OCI-LY7 (cell line): ENCODE measurements at regions not wholly inside any gene's neighbourhood (a gene's known extent, or its start where the extent isn't known, plus 50 kb on each side); places are given as distances from the start of the nearest gene placed in this dataset.

Experiments
- BruUV-seq: library from RNA; stranded (reverse); fragments of 400-500 nt; replicated peaks from 2 replicates; lab custom pipeline; 2021; lab: Mats Ljungman, UMichigan
- CTCF ChIA-PET: fragments of 300-600 bp; sonication (Branson Sonifier 250); formaldehyde crosslinking; loops from one replicate; lab custom pipeline; 2022; ENCODE audit warnings: antibody characterized with exemption; ENCODE audit not compliant: unreplicated experiment; lab: Charles Lee
- POLR2A ChIA-PET: fragments of 300-600 bp; sonication (Branson Sonifier 250); formaldehyde crosslinking; loops from one replicate; lab custom pipeline; 2022; ENCODE audit warnings: antibody characterized with exemption; lab: Charles Lee
- DNase-seq: peaks from one replicate; pipeline ENCODE4 v3.0.0-alpha.2; 2015; ENCODE audit warnings: low spot score
- H2AFZ ChIP-seq: fragments of 200-600 bp; sonication (generic), shearing (Covaris generic); 2 replicates; pipeline ENCODE4 v1.6.1; 2014; ENCODE audit warnings: mild to moderate bottlenecking, antibody characterized with exemption, low read length, moderate library complexity
- H3K27ac ChIP-seq: fragments of 200-600 bp; sonication (generic); 2 replicates; pipeline ENCODE4 v1.5.1; 2014; ENCODE audit warnings: mixed run types, low read depth, mild to moderate bottlenecking, moderate library complexity, low read length, inconsistent platforms; ENCODE audit not compliant: poor library complexity, severe bottlenecking
- H3K36me3 ChIP-seq: fragments of 200-600 bp; sonication (generic); 2 replicates; pipeline ENCODE4 v1.6.1; 2014; ENCODE audit warnings: mild to moderate bottlenecking, antibody characterized with exemption, low read length, moderate library complexity, mixed read lengths; ENCODE audit not compliant: insufficient read depth
- H3K4me1 ChIP-seq: fragments of 200-600 bp; sonication (generic); 2 replicates; pipeline ENCODE4 v1.5.1; 2014; ENCODE audit warnings: mild to moderate bottlenecking, low read length; ENCODE audit not compliant: insufficient read depth, poor library complexity, severe bottlenecking
- H3K4me2 ChIP-seq: fragments of 200-600 bp; sonication (generic); 2 replicates; pipeline ENCODE4 v1.6.1; 2014; ENCODE audit warnings: mild to moderate bottlenecking, low read length
- H3K4me3 ChIP-seq: fragments of 200-600 bp; sonication (generic); 2 replicates; pipeline ENCODE4 v1.5.1; 2014; ENCODE audit warnings: mild to moderate bottlenecking, low read depth, low read length; ENCODE audit not compliant: poor library complexity, severe bottlenecking
- H3K79me2 ChIP-seq: fragments of 200-600 bp; sonication (generic); 2 replicates; pipeline ENCODE4 v1.6.1; 2016; ENCODE audit warnings: low read depth, mild to moderate bottlenecking, low read length, moderate library complexity, mixed read lengths; ENCODE audit not compliant: insufficient read depth
- H3K9me2 ChIP-seq: fragments of 200-600 bp; sonication (generic); 2 replicates; pipeline ENCODE4 v1.6.1; 2016; ENCODE audit warnings: mild to moderate bottlenecking, low read length, mixed read lengths; ENCODE audit not compliant: insufficient read depth
- H3K9me3 ChIP-seq: fragments of 200-600 bp; sonication (generic); 2 replicates; pipeline ENCODE4 v1.6.1; 2014; ENCODE audit warnings: mild to moderate bottlenecking, mixed run types, low read length, mixed read lengths
- H4K20me1 ChIP-seq: fragments of 200-600 bp; sonication (generic); 2 replicates; pipeline ENCODE4 v1.6.1; 2014; ENCODE audit warnings: mild to moderate bottlenecking, antibody characterized with exemption, low read length, moderate library complexity, mixed read lengths; ENCODE audit not compliant: insufficient read depth
- CTCF ChIP-seq: fragments of 200-600 bp; sonication (generic); conservative IDR thresholded peaks from 2 replicates; pipeline ENCODE4 v1.5.1; 2014; ENCODE audit warnings: mild to moderate bottlenecking, antibody characterized with exemption, low read length, moderate library complexity, mixed read lengths
- EZH2phosphoT487 ChIP-seq: fragments of 200-600 bp; sonication (generic); IDR thresholded peaks from 2 replicates; pipeline ENCODE4 v1.6.1; 2018; ENCODE audit warnings: low read depth, borderline replicate concordance, mild to moderate bottlenecking, mixed run types, antibody characterized with exemption, low read length, moderate library complexity, mixed read lengths
- intact Hi-C: fragments of 100-400 bp; cut with micrococcal nuclease; formaldehyde crosslinking; loops from one replicate; pipeline ENCODE4 v1.10.0; 2022; ENCODE audit not compliant: unreplicated experiment

GRCh38 chr6:117074672-117075071 is 190.7 kb upstream of the VGLL2 start:
- Histone ChIP-seq H3K27ac (no peak overlapping the region), H3K9me2 (no peaks in the 10 kb centered on the region), H3K36me3 (no peaks in the 10 kb centered on the region), H3K4me2 (no peak overlapping the region), H2AFZ (no peak overlapping the region), H3K79me2 (no peaks in the 10 kb centered on the region), H4K20me1 (no peaks in the 10 kb centered on the region), H3K4me1 (no peaks in the 10 kb centered on the region), H3K4me3 (no peak overlapping the region), H3K9me3 (no peaks in the 10 kb centered on the region)
- POLR2A ChIA-PET: no interaction called here
- no TSS peak for BruUV-seq
- no peak for TF ChIP-seq EZH2phosphoT487
- TF ChIP-seq CTCF: no peak
- intact Hi-C loops: no loop called here
- DNase-seq: no peak
- CTCF ChIA-PET: no interaction called here

- no peak for TF ChIP-seq CTCF
- TF ChIP-seq EZH2phosphoT487: no peak
Measured at GRCh38 chr6:117075218-117075617, 190.1 kb upstream of the VGLL2 start.

GRCh38 chr6:117076076-117076475 is 189.3 kb upstream of the VGLL2 start:
- TF ChIP-seq CTCF (no peak), EZH2phosphoT487 (no peak)
- no peak for DNase-seq
- Histone ChIP-seq H3K79me2 (no peaks in the 10 kb centered on the region), H3K9me2 (no peaks in the 10 kb centered on the region), H3K4me3 (no peak overlapping the region), H3K36me3 (no peaks in the 10 kb centered on the region), H3K27ac (no peak overlapping the region), H3K4me1 (no peaks in the 10 kb centered on the region), H3K9me3 (no peaks in the 10 kb centered on the region), H3K4me2 (no peak overlapping the region), H4K20me1 (no peaks in the 10 kb centered on the region), H2AFZ (no peak overlapping the region)
- BruUV-seq: no TSS peak
- CTCF ChIA-PET: no interaction called here
- POLR2A ChIA-PET: no interaction called here
- intact Hi-C loops: no loop called here

More at GRCh38 chr6:117075218-117075617, 190.1 kb upstream of the VGLL2 start:
- DNase-seq: no peak
- BruUV-seq: no TSS peak
- H3K9me2 ChIP-seq: no peaks in the 10 kb centered on the region
- H3K4me3 ChIP-seq: no peak overlapping the region
- intact Hi-C loops: no loop called here
- H3K9me3 ChIP-seq: no peaks in the 10 kb centered on the region
- no peak overlapping the region for H3K27ac ChIP-seq
- CTCF ChIA-PET: interaction anchor here (0.6 kb wide), 1 partner anchor 91 kb away, joined by 3 read pairs; no protein-coding TSS in a partner anchor
- POLR2A ChIA-PET: no interaction called here
- no peaks in the 10 kb centered on the region for H3K36me3 ChIP-seq
- H4K20me1 ChIP-seq: no peaks in the 10 kb centered on the region
- no peak overlapping the region for H2AFZ ChIP-seq
- H3K4me1 ChIP-seq: no peaks in the 10 kb centered on the region
- H3K4me2 ChIP-seq: no peak overlapping the region
- no peaks in the 10 kb centered on the region for H3K79me2 ChIP-seq
